Astrocyte (in vitro differentiated cells and primary cell): ENCODE measurements at regions not wholly inside any gene's neighbourhood (a gene's known extent, or its start where the extent isn't known, plus 50 kb on each side); places are given as distances from the start of the nearest gene placed in this dataset.

Source experiments
- DNase-seq: peaks from one replicate; pipeline ENCODE4 v3.0.0-alpha.2; 2010; ENCODE audit warnings: low read depth
- FAIRE-seq: peaks from 2 replicates; lab custom pipeline; 2011; peaks lifted over from hg19 to GRCh38; lab: Jason Lieb, UNC
- H2AFZ ChIP-seq: 2 replicates; pipeline ENCODE4 v1.6.0; 2012; ENCODE audit warnings: low read depth, low read length, inconsistent platforms
- H3K27ac ChIP-seq: 2 replicates; pipeline ENCODE4 v1.5.1; 2011; ENCODE audit warnings: low read depth, low read length, inconsistent platforms
- H3K27me3 ChIP-seq: 2 replicates; pipeline ENCODE4 v1.6.0; 2011; ENCODE audit warnings: low read length, inconsistent platforms; ENCODE audit not compliant: insufficient read depth
- H3K36me3 ChIP-seq: 2 replicates; pipeline ENCODE4 v1.5.1; 2011; ENCODE audit warnings: low read length, inconsistent platforms; ENCODE audit not compliant: insufficient read depth
- H3K4me1 ChIP-seq: 2 replicates; pipeline ENCODE4 v1.5.1; 2011; ENCODE audit warnings: low read length, inconsistent platforms; ENCODE audit not compliant: insufficient read depth
- H3K4me2 ChIP-seq: 2 replicates; pipeline ENCODE4 v1.6.0; 2012; ENCODE audit warnings: low read length, inconsistent platforms
- H3K4me3 ChIP-seq: 2 replicates; pipeline ENCODE4 v1.5.1; 2011; ENCODE audit warnings: low read depth, mild to moderate bottlenecking, low read length, inconsistent platforms; ENCODE audit not compliant: insufficient read depth
- H3K79me2 ChIP-seq: 2 replicates; pipeline ENCODE4 v1.6.0; 2012; ENCODE audit warnings: mild to moderate bottlenecking, low read length, inconsistent platforms; ENCODE audit not compliant: insufficient read depth
- H3K9ac ChIP-seq: 2 replicates; pipeline ENCODE4 v1.6.0; 2012; ENCODE audit warnings: mild to moderate bottlenecking, low read length, inconsistent platforms
- H3K9me3 ChIP-seq: 2 replicates; pipeline ENCODE4 v1.5.1; 2012; ENCODE audit warnings: low read depth, mild to moderate bottlenecking, low read length, inconsistent platforms; ENCODE audit not compliant: insufficient read depth
- H4K20me1 ChIP-seq: 2 replicates; pipeline ENCODE4 v1.6.0; 2012; ENCODE audit warnings: low read length, inconsistent platforms; ENCODE audit not compliant: insufficient read depth
- H3K27ac Mint-ChIP-seq: one replicate; pipeline ENCODE4 v1.8.0; 2021; ENCODE audit warnings: mild to moderate bottlenecking, mixed read lengths; ENCODE audit not compliant: unreplicated experiment
- H3K27me3 Mint-ChIP-seq: one replicate; pipeline ENCODE4 v1.8.0; 2021; ENCODE audit warnings: low read depth, mixed read lengths; ENCODE audit not compliant: unreplicated experiment
- H3K36me3 Mint-ChIP-seq: one replicate; pipeline ENCODE4 v1.8.0; 2021; ENCODE audit warnings: low read depth, mixed read lengths; ENCODE audit not compliant: unreplicated experiment
- H3K4me1 Mint-ChIP-seq: one replicate; pipeline ENCODE4 v1.8.0; 2021; ENCODE audit warnings: low read depth, mixed read lengths; ENCODE audit not compliant: unreplicated experiment
- H3K4me3 Mint-ChIP-seq: one replicate; pipeline ENCODE4 v1.8.0; 2021; ENCODE audit warnings: mild to moderate bottlenecking, moderate library complexity, mixed read lengths; ENCODE audit not compliant: unreplicated experiment
- H3K9me3 Mint-ChIP-seq: one replicate; pipeline ENCODE4 v1.8.0; 2021; ENCODE audit warnings: mild to moderate bottlenecking, mixed read lengths; ENCODE audit not compliant: unreplicated experiment
- EZH2 ChIP-seq: IDR thresholded peaks from 2 replicates; pipeline ENCODE4 v1.6.1; 2012; ENCODE audit warnings: mild to moderate bottlenecking, low read length, inconsistent platforms; ENCODE audit not compliant: insufficient read depth
- TF ChIP-seq, protein P1 (sequence below): IDR thresholded peaks from 2 replicates; pipeline ENCODE4 v1.5.1; 2011; ENCODE audit warnings: low read depth, mild to moderate bottlenecking, inconsistent platforms, low read length, moderate library complexity; ENCODE audit not compliant: insufficient read depth

DNA sequence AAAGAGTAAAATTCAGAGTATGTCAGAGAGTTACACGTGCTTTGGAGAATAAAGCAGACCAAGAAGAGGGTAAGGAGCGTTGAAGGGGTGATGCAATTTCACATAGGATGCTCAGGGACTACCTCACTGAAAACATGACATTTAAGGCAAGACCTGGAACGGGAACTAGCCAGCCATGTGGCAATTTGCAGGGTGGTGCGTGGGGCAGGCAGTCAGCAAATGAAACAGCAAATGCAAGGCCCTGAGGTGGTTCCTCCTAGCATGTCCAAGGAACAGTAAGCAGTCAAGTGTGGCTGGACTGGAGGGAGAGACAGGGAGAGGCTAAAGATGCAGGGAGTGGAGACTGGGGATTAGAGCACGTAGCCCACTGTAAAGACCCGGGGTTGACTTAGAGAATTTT, 146.1 kb upstream of the LPP start:
- TF ChIP-seq EZH2 = no peak
- TF ChIP-seq, protein P1, sequence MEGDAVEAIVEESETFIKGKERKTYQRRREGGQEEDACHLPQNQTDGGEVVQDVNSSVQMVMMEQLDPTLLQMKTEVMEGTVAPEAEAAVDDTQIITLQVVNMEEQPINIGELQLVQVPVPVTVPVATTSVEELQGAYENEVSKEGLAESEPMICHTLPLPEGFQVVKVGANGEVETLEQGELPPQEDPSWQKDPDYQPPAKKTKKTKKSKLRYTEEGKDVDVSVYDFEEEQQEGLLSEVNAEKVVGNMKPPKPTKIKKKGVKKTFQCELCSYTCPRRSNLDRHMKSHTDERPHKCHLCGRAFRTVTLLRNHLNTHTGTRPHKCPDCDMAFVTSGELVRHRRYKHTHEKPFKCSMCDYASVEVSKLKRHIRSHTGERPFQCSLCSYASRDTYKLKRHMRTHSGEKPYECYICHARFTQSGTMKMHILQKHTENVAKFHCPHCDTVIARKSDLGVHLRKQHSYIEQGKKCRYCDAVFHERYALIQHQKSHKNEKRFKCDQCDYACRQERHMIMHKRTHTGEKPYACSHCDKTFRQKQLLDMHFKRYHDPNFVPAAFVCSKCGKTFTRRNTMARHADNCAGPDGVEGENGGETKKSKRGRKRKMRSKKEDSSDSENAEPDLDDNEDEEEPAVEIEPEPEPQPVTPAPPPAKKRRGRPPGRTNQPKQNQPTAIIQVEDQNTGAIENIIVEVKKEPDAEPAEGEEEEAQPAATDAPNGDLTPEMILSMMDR = no peak
- Mint-ChIP-seq H3K27me3 (peaks cover 4% of the 10 kb centered on the region), H3K9me3 (no peaks in the 10 kb centered on the region), H3K27ac (no peak overlapping the region), H3K4me1 (peaks cover 3% of the 10 kb centered on the region), H3K4me3 (no peak overlapping the region), H3K36me3 (no peaks in the 10 kb centered on the region)
- Histone ChIP-seq H3K36me3 (no peaks in the 10 kb centered on the region), H3K4me2 (no peak overlapping the region), H3K9ac (no peak overlapping the region), H2AFZ (no peak overlapping the region), H3K79me2 (no peaks in the 10 kb centered on the region), H3K9me3 (no peaks in the 10 kb centered on the region), H4K20me1 (no peaks in the 10 kb centered on the region), H3K27ac (no peak overlapping the region), H3K4me3 (no peak overlapping the region), H3K27me3 (no peaks in the 10 kb centered on the region), H3K4me1 (no peaks in the 10 kb centered on the region)
- FAIRE-seq = no peak
- no peak for DNase-seq

GRCh38 chr3:188008582-188009213, 145.3 kb upstream of the LPP start:
- FAIRE-seq = no peak
- Mint-ChIP-seq H3K27ac (no peak overlapping the region), H3K27me3 (no peaks in the 10 kb centered on the region), H3K4me1 (no peaks in the 10 kb centered on the region), H3K9me3 (no peaks in the 10 kb centered on the region), H3K36me3 (no peaks in the 10 kb centered on the region), H3K4me3 (no peak overlapping the region)
- H3K4me3 ChIP-seq = no peak overlapping the region
- H3K36me3 ChIP-seq = no peaks in the 10 kb centered on the region
- no peaks in the 10 kb centered on the region for H3K27me3 ChIP-seq
- H3K4me1 ChIP-seq = no peaks in the 10 kb centered on the region
- no peak overlapping the region for H3K9ac ChIP-seq
- no peak overlapping the region for H3K4me2 ChIP-seq
- no peaks in the 10 kb centered on the region for H3K9me3 ChIP-seq
- H3K79me2 ChIP-seq = no peaks in the 10 kb centered on the region
- H4K20me1 ChIP-seq = no peaks in the 10 kb centered on the region
- no peak overlapping the region for H3K27ac ChIP-seq
- TF ChIP-seq, protein P1 = no peak
- TF ChIP-seq EZH2 = no peak
- no peak for DNase-seq
- H2AFZ ChIP-seq = no peak overlapping the region

DNA sequence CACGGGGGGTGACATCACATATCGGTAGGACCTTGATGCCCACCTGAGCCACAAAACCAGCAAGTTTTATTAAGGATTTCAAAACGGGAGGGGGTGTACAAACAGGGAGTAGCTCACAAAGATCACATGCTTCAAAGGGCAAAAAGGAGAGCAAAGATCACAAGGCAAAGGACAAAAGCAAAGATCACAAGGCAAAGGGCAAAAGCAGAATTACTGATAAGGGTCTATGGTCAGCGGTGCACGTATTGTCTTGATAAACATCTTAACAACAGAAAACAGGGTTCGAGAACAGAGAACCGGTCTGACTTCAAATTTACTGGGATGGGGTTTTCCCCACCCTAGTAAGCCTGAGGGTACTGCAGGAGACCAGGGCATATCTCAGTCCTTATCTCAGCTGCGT, 143.5 kb upstream of the LPP start:
- no peak for TF ChIP-seq EZH2
- TF ChIP-seq, protein P1 = no peak
- H3K4me1 ChIP-seq = no peaks in the 10 kb centered on the region
- no peak for FAIRE-seq
- H3K4me2 ChIP-seq = no peak overlapping the region
- H3K9ac ChIP-seq = no peak overlapping the region
- Mint-ChIP-seq H3K9me3 (no peaks in the 10 kb centered on the region), H3K36me3 (no peaks in the 10 kb centered on the region), H3K27ac (no peak overlapping the region), H3K27me3 (no peaks in the 10 kb centered on the region), H3K4me3 (no peak overlapping the region), H3K4me1 (no peaks in the 10 kb centered on the region)
- H3K27me3 ChIP-seq = no peaks in the 10 kb centered on the region
- H3K27ac ChIP-seq = no peak overlapping the region
- H3K36me3 ChIP-seq = no peaks in the 10 kb centered on the region
- no peak overlapping the region for H2AFZ ChIP-seq
- H4K20me1 ChIP-seq = no peaks in the 10 kb centered on the region
- no peak overlapping the region for H3K4me3 ChIP-seq
- no peaks in the 10 kb centered on the region for H3K9me3 ChIP-seq
- no peak for DNase-seq
- no peaks in the 10 kb centered on the region for H3K79me2 ChIP-seq
